COLO668 (cell line): ENCODE measurements at regions not wholly inside any gene's neighbourhood (a gene's known extent, or its start where the extent isn't known, plus 50 kb on each side); places are given as distances from the start of the nearest gene placed in this dataset.

Experiments
- DNase-seq: peaks from one replicate; lab custom pipeline; 2025; ENCODE audit not compliant: unreplicated experiment; lab: John Stamatoyannopoulos, UW

- no peak for DNase-seq
These were observed 57.7 kb upstream of the CAND1 start for GRCh38 chr12:67211494-67211893.

GRCh38 chr12:67217647-67218046, 51.5 kb upstream of the CAND1 start:
- no peak for DNase-seq
